Esophagus mucosa (tissue), 1 donor: ENCODE measurements at regions not wholly inside any gene's neighbourhood (a gene's known extent, or its start where the extent isn't known, plus 50 kb on each side); places are given as distances from the start of the nearest gene placed in this dataset.

ENCODE experiments used
- ATAC-seq: fragments of 200-7000 bp; cut with Tn5 transposase; one replicate; pipeline ENCODE4 v1.9.1; 2020
- donor health status: DM: yes; HTN: yes; CAD: no.

- no peak for ATAC-seq
Measured at GRCh38 chr20:23203951-23204730, 118.0 kb upstream of the CD93 start.

DNA sequence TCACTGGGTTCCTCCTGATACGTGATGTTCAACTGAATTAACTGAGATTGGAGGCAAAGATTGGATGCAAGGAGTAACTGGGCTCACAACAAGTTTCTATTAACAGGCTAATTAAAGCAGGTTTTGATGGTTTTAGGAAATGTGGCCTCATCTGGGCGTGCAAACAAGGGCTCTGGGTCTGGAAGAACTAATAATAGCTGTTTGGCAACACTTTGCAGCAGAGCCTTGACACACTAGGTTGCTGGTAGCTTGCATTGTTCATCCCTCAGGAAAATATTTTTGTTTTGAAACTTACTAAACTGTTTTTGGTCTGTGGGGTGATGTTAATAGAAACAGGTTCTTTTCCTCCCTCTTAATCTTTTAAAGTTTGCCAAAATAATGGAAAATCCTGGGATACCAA lies 117.2 kb upstream of the CD93 start:
- ATAC-seq = no peak

DNA sequence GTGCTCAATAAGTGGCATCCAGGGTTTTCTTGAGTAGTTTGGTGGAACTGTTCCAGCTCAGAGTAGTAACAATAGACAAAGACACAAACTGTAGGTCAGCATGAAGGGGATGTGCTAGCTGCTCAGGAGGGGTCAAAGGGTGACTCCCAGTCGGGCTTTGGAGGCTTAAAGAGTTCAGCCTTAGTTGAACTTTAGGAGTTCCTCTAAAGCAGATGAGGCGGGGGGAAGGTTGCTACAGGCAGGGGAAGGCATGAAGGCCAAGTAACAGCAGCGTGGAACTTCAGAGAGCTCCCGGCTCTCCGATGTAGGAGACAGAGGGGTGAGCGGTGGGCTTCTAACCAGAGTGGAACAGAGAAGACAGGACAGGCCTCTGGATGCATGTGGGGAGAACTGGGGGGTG lies 115.5 kb upstream of the CD93 start:
- no peak for ATAC-seq

DNA sequence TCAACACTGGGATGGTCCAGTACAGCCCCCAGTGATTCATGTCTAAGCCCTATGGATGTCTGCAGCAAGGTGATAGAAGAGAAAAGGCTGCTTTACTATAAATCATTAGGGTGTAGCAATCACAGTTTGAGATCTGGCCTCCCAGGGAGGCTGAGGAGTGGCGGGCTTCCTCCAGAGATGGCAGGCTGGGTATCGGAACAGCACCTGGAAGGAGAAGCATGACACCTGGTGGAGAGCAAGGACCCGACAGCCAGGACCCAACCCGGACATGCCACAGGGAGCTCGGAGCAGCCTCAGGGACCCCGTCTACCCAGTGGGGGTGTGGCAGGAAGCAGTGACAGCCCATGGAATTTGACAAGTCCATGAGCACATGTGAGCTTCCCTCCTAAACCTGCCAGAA lies 114.8 kb upstream of the CD93 start:
- peak; percentile 93 for ATAC-seq

- no peak for ATAC-seq
Measured at GRCh38 chr20:23200413-23200812, 114.3 kb upstream of the CD93 start.

- ATAC-seq = no peak
Measured at GRCh38 chr20:23199356-23199755, 113.2 kb upstream of the CD93 start.

DNA sequence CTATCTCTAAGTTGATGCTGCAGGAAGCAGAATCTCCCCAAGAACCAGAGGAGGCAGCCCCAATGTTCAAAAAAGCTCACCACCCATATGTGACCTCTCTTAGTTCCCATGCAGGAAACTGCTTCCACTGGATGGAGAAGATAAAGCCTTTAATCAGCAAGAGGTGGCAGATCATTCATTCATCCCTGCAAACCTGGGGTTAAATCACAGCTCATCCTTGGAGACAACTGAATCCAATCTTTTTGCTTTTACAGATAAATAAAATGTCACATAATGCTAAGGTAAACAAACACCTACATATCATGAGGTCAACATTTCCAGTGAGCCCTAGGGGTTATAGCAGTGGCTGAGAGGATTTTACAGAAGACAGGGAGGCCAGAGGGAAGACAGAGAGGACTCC lies 112.7 kb upstream of the CD93 start:
- no peak for ATAC-seq

DNA sequence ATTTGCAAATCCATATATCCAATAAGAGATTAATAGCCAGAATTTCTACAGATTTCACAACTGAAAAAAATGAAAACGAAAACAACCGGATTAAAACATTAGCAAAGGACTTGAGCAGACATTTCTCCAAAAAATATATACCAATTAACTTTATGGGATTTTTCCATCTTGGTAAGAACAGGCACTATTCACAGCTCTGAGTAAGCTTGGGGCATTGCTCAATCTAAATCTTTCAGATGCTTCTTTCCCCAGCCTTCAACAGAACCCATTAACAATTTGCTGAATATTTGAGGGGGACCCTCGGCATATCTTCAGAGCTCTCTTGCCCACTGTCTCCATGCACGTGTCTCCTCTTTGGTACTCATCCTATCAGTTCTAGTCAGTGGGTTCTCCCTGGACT lies 111.7 kb upstream of the CD93 start:
- ATAC-seq = no peak

- no peak for ATAC-seq
Measured at GRCh38 chr20:23195636-23196035, 109.5 kb upstream of the CD93 start.

GRCh38 chr20:23193801-23194384 lies 107.8 kb upstream of the CD93 start:
- peak; percentile 55 for ATAC-seq

- no peak for ATAC-seq
Measured at GRCh38 chr20:23192469-23192868, 106.3 kb upstream of the CD93 start.

DNA sequence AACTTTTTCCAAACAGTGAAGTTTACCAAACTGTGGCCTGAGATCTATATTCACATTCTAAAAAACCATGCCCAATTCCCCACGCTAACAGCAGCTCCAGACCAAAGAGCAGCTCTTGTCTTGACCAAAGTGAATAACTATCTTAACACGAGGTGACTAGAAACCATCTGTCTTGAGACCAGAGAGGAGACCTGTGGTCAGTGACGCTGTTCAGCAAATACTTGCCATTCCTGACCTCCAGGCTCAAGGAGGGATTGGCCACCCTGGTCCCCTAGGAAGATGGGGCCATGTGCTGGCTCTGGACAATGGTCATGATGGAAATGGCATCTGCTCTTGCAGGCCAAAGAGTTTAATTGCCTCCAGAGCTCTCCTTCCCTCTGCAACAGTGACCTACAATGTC lies 104.4 kb upstream of the CD93 start:
- no peak for ATAC-seq

- ATAC-seq = no peak
Measured at GRCh38 chr20:23189854-23190253, 103.7 kb upstream of the CD93 start.

GRCh38 chr20:23189341-23189740 lies 103.2 kb upstream of the CD93 start:
- no peak for ATAC-seq

GRCh38 chr20:23188377-23189169 lies 102.4 kb upstream of the CD93 start:
- ATAC-seq = no peak

- ATAC-seq = peak; percentile 94
Measured at GRCh38 chr20:23187751-23188150, 101.6 kb upstream of the CD93 start.

- peak; percentile 53 for ATAC-seq
Measured at GRCh38 chr20:23186808-23187207, 100.7 kb upstream of the CD93 start.

DNA sequence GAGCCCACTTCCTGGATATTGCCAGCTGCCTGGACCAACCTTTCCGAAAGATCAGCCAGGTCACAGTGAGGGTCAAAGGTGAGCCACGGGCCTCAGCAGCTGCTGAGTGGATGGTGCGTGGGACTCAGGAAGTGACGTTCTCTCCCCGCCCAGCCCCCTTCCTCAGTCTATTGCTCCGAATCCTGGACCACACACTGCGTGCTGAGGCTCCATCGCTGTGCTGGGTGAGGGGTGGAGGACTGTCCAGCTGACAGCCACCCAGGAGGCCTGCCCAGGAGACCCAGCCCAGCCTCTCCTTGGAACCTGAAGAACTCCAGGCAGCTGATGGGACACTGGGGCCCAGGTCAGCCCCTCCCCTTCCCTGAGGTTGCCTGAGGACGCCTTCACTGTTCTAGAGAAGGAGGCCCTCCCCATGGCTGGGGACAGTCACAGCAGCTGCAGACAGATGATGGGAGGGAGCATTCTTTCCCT lies 94.4 kb upstream of the CD93 start:
- peak; percentile 43 for ATAC-seq

DNA sequence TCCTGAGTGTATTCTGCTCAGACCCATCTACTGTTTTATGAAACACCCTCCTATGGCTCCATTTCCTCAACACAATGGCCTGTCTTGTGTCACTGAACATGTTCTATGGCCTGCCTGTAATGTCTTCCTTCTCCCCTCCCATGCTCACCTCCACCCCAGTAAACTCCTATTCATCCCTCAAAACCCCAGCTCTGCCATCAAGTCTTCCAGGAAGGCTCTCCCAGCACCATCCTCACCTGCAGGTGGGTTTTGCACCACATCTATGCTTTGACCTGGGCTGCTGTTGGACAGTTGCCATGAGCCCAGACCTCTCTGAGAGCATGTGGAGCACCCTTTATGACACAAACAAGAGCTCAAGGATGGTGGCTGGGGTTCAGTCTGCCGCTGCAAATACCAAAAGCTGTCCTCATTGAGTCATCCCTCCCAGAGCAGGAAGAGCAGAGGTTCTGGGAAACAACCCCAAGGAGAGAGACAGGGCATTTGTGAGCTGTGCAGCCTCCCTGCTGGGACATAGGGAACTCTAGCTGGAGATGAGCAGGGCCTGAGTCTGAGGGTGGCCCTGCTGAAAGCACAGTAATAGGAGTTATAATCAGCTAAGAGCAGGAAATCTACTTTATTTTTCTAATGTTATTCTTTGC lies 93.8 kb upstream of the CD93 start:
- peak; percentile 51 for ATAC-seq

GRCh38 chr20:23178806-23179205 lies 92.7 kb upstream of the CD93 start:
- peak; percentile 38 for ATAC-seq

DNA sequence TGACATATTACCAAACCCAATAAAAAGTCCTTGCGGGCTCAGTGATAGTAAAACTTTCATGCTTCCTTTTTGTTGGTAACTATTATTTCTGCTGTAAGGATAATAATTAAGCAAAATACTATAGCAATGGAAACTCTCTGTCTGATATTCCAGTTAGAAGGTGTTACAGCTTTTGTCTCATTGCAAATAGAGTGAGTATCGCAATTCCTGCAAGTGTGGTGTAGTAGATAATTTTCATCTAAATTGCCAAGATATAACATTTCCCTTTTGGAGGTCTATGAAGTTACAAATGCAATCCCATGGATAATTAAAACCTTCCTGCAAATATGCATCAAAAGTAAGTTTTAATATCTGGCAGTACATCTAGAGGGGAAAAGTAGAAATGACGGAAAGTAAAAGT lies 88.7 kb upstream of the CD93 start:
- ATAC-seq = no peak

- no peak for ATAC-seq
Measured at GRCh38 chr20:23167431-23167830, 81.3 kb upstream of the CD93 start.

- ATAC-seq = peak; percentile 24
Measured at GRCh38 chr20:23166563-23166962, 80.4 kb upstream of the CD93 start.
